ENCODE measurements at regions not wholly inside any gene's neighbourhood (a gene's known extent, or its start where the extent isn't known, plus 50 kb on each side); places are given as distances from the start of the nearest gene placed in this dataset.

DNA sequence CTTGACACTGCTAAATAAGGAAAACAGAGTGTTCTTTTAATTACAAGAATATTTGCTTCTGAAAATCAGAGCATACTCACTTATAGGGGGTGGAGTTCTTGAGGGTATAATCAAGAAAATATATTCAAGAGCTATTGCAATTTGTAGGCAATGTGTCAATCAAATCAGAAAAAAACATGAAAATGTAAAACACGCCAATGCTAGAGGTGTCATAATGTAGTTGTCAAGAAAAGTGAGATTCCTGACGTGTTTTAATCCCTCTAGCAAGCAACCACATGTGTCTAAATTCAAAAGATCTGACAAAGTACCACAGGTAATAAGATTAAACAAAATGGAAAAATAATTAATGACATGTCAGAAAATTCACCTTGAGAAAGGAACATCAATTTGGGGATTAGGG lies 1440.7 kb upstream of the RAG2 start:
- Histone ChIP-seq H3K23me2 (ENCODE audit: insufficient read length, low read depth, low read length, poor library complexity, severe bottlenecking) (no peaks in the 10 kb centered on the region), H3K4me2 (ENCODE audit: insufficient read depth, insufficient read length, low read length) (no peak overlapping the region), H2AFZ (ENCODE audit: low read length) (no peak overlapping the region), H3K27me3 (ENCODE audit: insufficient read depth, low read length) (no peaks in the 10 kb centered on the region), H4K5ac (ENCODE audit: insufficient read length, low read depth, low read length) (no peak overlapping the region), H2BK20ac (ENCODE audit: low read depth, low read length, poor library complexity, severe bottlenecking) (no peak overlapping the region), H2BK120ac (ENCODE audit: low read depth, low read length, poor library complexity, severe bottlenecking) (no peak overlapping the region), H3K18ac (ENCODE audit: insufficient read length, low read depth, low read length) (no peak overlapping the region), H3K79me2 (ENCODE audit: insufficient read depth, low read length) (no peaks in the 10 kb centered on the region), H4K20me1 (ENCODE audit: control insufficient read depth, insufficient read depth, insufficient read length) (no peaks in the 10 kb centered on the region), H4K91ac (ENCODE audit: insufficient read length, low read depth, low read length) (no peak overlapping the region), H2BK15ac (ENCODE audit: low read depth, low read length) (no peak overlapping the region), H3K56ac (ENCODE audit: insufficient read length, low read depth, low read length) (no peak overlapping the region), H2AK5ac (ENCODE audit: insufficient read length, low read length) (no peak overlapping the region), H3K79me1 (ENCODE audit: insufficient read depth, low read depth, low read length, poor library complexity, severe bottlenecking) (no peaks in the 10 kb centered on the region), H2BK12ac (ENCODE audit: insufficient read length, low read depth, low read length) (no peak overlapping the region), H3K4ac (ENCODE audit: low read depth, low read length) (no peak overlapping the region), H2BK5ac (ENCODE audit: insufficient read length, low read length) (no peak overlapping the region), H3K9me3 (ENCODE audit: control insufficient read depth, low read depth, low read length) (no peaks in the 10 kb centered on the region), H3T11ph (ENCODE audit: low read length) (no peak overlapping the region), H3K14ac (ENCODE audit: insufficient read depth, low read length) (no peak overlapping the region), H3K27ac (ENCODE audit: insufficient read length, low read depth, low read length) (no peak overlapping the region), H3K23ac (ENCODE audit: insufficient read length, low read depth, low read length) (no peak overlapping the region), H3K4me1 (ENCODE audit: insufficient read depth, low read length) (no peaks in the 10 kb centered on the region), H3K9ac (ENCODE audit: extremely low read depth, insufficient read length, low read length) (no peak overlapping the region), H4K8ac (replicated peaks; ENCODE audit: insufficient read length, low read depth, low read length) (no peak overlapping the region)
- H3K4me1 Mint-ChIP-seq, result no peaks in the 10 kb centered on the region
- no peak for DNase-seq
- no peaks in the 10 kb centered on the region; a peak in 1 of 7 replicates for H3K36me3 Mint-ChIP-seq (ENCODE audit: insufficient read depth in 1 of 3, low read depth in 3 of 3)
- no CpG with 5 or more reads among the region's 2 CpGs for WGBS (ENCODE audit: extremely low coverage, insufficient read length, low lambda C conversion rate)
- H3K4me3 Mint-ChIP-seq, result no peak overlapping the region
- H3K27ac Mint-ChIP-seq, result no peak overlapping the region
- H3K27me3 Mint-ChIP-seq (ENCODE audit: low read depth), result no peaks in the 10 kb centered on the region
- H3K9me3 Mint-ChIP-seq, result peaks cover 3 to 4% of the 10 kb centered on the region in 2 experiments; a peak in 1 of 5 replicates
- TF ChIP-seq, protein P1, sequence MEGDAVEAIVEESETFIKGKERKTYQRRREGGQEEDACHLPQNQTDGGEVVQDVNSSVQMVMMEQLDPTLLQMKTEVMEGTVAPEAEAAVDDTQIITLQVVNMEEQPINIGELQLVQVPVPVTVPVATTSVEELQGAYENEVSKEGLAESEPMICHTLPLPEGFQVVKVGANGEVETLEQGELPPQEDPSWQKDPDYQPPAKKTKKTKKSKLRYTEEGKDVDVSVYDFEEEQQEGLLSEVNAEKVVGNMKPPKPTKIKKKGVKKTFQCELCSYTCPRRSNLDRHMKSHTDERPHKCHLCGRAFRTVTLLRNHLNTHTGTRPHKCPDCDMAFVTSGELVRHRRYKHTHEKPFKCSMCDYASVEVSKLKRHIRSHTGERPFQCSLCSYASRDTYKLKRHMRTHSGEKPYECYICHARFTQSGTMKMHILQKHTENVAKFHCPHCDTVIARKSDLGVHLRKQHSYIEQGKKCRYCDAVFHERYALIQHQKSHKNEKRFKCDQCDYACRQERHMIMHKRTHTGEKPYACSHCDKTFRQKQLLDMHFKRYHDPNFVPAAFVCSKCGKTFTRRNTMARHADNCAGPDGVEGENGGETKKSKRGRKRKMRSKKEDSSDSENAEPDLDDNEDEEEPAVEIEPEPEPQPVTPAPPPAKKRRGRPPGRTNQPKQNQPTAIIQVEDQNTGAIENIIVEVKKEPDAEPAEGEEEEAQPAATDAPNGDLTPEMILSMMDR (conservative IDR thresholded peaks at IDR 0.05), result no peak
